GM13976 (cell line): ENCODE measurements at regions not wholly inside any gene's neighbourhood (a gene's known extent, or its start where the extent isn't known, plus 50 kb on each side); places are given as distances from the start of the nearest gene placed in this dataset.
"Not testable (repeated sequence)": the region's sequence is repeated elsewhere in the genome, so short reads cannot be mapped to it uniquely, and the experiment has no call there.

Source experiments
- DNase-seq: peaks from one replicate; pipeline ENCODE4 v3.0.0; 2012; ENCODE audit warnings: low spot score
- CTCF ChIP-seq: IDR thresholded peaks from 2 replicates; pipeline ENCODE4 v1.5.1; 2012; ENCODE audit warnings: borderline replicate concordance, mild to moderate bottlenecking; ENCODE audit not compliant: insufficient read depth; ENCODE audit errors: extremely low read depth, missing control alignments, control extremely low read depth
- in situ Hi-C: fragments of 300-500 bp; cut with MboI; formaldehyde crosslinking; loops from one replicate; pipeline ENCODE4 v1.12.0; 2022; ENCODE audit warnings: low sequenced_read_pairs, mixed read lengths, inconsistent platforms; ENCODE audit not compliant: unreplicated experiment

DNA sequence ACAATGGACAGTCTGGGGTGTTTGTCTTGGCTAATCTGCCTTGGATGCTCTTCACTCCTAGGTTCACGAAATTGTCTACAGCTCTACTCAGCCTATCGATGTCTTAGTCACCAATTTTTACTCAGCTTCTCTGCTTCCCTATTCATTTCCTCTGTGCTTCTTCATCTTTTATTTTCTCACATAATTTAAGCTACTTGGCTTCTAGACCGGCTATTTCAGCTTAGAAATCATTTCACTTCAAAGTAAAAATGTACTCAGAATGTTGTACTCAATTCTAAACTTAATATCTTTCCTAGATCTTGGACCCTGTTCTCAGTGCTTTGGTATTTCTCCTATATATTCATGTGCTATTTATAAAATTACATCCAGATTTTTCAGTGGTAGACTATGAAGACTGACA is 430.0 kb upstream of the FTMT start:
- no peak for TF ChIP-seq CTCF
- in situ Hi-C loops, result no loop called here
- DNase-seq, result no peak

- no peak for TF ChIP-seq CTCF
- DNase-seq, result no peak
- in situ Hi-C loops, result no loop called here
These were observed 426.7 kb upstream of the FTMT start for GRCh38 chr5:121424976-121425375.

- DNase-seq, result no peak
- in situ Hi-C loops, result no loop called here
- no peak for TF ChIP-seq CTCF
These were observed 425.5 kb upstream of the FTMT start for GRCh38 chr5:121426153-121426552.

DNA sequence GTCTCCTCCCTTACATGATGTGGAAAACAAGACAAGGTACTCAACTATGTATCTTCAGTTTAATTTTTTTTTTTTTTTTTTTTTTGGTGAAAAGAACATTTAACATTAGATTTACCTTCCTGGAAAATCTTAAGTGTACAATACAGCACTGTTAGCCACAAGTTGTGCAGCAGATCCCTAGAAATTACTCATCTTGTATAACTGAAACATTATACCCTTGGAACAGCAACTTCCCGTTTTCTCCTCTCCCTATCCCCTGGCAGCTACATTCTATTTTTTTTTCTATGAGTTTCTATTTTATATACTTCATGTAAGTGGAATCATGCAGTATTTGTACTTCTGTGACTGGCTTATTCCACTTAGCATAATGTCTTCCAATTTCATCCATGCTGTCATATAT is 421.9 kb upstream of the FTMT start:
- in situ Hi-C loops, result no loop called here
- no peak for TF ChIP-seq CTCF
- no peak for DNase-seq

DNA sequence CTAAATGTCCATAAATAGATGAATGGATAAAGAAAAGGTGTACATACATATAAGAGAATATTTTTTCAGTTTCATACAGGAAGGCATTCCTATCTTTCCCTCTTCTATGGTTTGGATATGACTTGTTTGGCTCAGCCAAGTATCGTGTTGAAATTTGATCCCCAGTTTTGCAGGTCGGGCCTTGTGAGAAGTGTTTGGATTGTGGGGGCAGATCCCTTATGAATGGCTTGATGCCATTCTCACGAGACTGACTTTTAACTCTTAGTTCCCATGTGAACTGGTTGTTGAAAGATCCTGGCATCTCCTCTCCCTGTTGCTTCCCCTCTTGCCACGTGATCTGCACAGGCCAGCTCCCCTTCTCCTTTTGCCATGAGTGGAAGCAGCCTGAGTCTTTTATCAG is 421.1 kb upstream of the FTMT start:
- in situ Hi-C loops, result no loop called here
- TF ChIP-seq CTCF, result no peak
- no peak for DNase-seq

GRCh38 chr5:121445511-121445910 is 406.2 kb upstream of the FTMT start:
- DNase-seq, result no peak
- in situ Hi-C loops, result no loop called here
- no peak for TF ChIP-seq CTCF

DNA sequence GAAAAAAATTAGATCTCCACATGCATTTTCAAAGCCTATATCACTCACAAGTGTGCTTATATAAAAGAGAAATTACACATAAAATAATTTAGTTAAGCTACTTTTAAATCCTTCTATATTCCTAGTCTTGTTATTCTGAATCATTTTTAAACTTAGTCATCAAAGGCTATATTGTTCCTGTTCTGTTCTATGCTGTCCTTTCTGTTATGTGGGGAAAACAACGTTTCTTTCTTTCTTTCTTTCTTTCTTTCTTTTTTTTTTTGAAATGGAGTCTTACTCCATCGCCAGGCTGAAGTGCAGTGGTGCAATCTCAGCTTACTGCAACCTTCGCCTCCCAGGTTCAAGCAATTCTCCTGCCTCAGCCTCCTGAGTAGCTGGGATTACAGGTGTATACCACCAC is 389.2 kb upstream of the FTMT start:
- TF ChIP-seq CTCF, result no peak
- no peak for DNase-seq
- in situ Hi-C loops, result no loop called here

GRCh38 chr5:121471222-121471621 is 380.5 kb upstream of the FTMT start:
- in situ Hi-C loops, DNase-seq: not testable (repeated sequence)
